Esophagus (tissue), 2 donors: ENCODE measurements at regions not wholly inside any gene's neighbourhood (a gene's known extent, or its start where the extent isn't known, plus 50 kb on each side); places are given as distances from the start of the nearest gene placed in this dataset.

ENCODE experiments used
- H3K27ac ChIP-seq, 2 donors: one replicate each; pipeline ENCODE4 v1.5.1; 2013; ENCODE audit warnings: low read depth in 2 of 2, mild to moderate bottlenecking in 2 of 2, inconsistent platforms in 1 of 2, low read length in 1 of 2, moderate library complexity in 1 of 2
- H3K27me3 ChIP-seq, 2 donors: one replicate each; pipeline ENCODE4 v1.6.1; 2013; ENCODE audit warnings: low read length in 2 of 2, control low read depth in 1 of 2, mild to moderate bottlenecking in 1 of 2; ENCODE audit not compliant: insufficient read depth in 2 of 2, control insufficient read depth in 1 of 2
- H3K36me3 ChIP-seq, 2 donors: one replicate each; pipeline ENCODE4 v1.6.1; 2013; ENCODE audit warnings: low read length in 1 of 2; ENCODE audit not compliant: control insufficient read depth in 2 of 2, insufficient read depth in 2 of 2
- H3K4me1 ChIP-seq, 2 donors: one replicate each; pipeline ENCODE4 v1.6.1; 2013; ENCODE audit warnings: low read length in 1 of 2; ENCODE audit not compliant: control insufficient read depth in 2 of 2, insufficient read depth in 2 of 2
- H3K4me3 ChIP-seq, 2 donors: one replicate each; pipeline ENCODE4 v1.5.1; 2013; ENCODE audit warnings: low read length in 2 of 2, mild to moderate bottlenecking in 2 of 2, low read depth in 1 of 2, moderate library complexity in 1 of 2
- H3K9me3 ChIP-seq, 2 donors: one replicate each; pipeline ENCODE4 v1.6.1; 2013; ENCODE audit warnings: mild to moderate bottlenecking in 2 of 2, low read depth in 1 of 2, low read length in 1 of 2, moderate library complexity in 1 of 2; ENCODE audit not compliant: control insufficient read depth in 2 of 2, insufficient read depth in 1 of 2
- WGBS, 2 donors: extraction: QIAGEN DNeasy Blood & Tissue Kit; methylation state at CpG; one replicate each; pipeline ENCODE4 v1.1.7; 2013; 5-methylcytosine and 5-hydroxymethylcytosine counted together
- donor health status: healthy with polysubstance abuse.
- donor health status: Bipolar disorder and iron deficiency.

- 52 to 61% methylated on average over 4 of the region's 4 CpGs for WGBS, 2 donors
- Histone ChIP-seq H3K4me3 (no peak overlapping the region), H3K9me3 (no peaks in the 10 kb centered on the region), H3K4me1 (no peaks in the 10 kb centered on the region), H3K27me3 (no peaks in the 10 kb centered on the region), H3K36me3 (no peaks in the 10 kb centered on the region), H3K27ac (no peak overlapping the region)
These were observed 1024.1 kb upstream of the KLHL29 start for GRCh38 chr2:22360735-22361374.

GRCh38 chr2:22361571-22361970 lies 1023.4 kb upstream of the KLHL29 start:
- WGBS, 2 donors: 78 to 85% methylated on average over 2 of the region's 2 CpGs
- H3K27me3 ChIP-seq: no peaks in the 10 kb centered on the region
- no peaks in the 10 kb centered on the region for H3K4me1 ChIP-seq
- H3K4me3 ChIP-seq: no peak overlapping the region
- no peak overlapping the region for H3K27ac ChIP-seq
- no peaks in the 10 kb centered on the region for H3K9me3 ChIP-seq
- no peaks in the 10 kb centered on the region for H3K36me3 ChIP-seq

- 10 to 18% methylated on average over 1 of the region's 1 CpG for WGBS, 2 donors
- H3K4me1 ChIP-seq: no peaks in the 10 kb centered on the region
- H3K9me3 ChIP-seq: no peaks in the 10 kb centered on the region
- H3K36me3 ChIP-seq: no peaks in the 10 kb centered on the region
- H3K4me3 ChIP-seq: no peak overlapping the region
- no peaks in the 10 kb centered on the region for H3K27me3 ChIP-seq
- H3K27ac ChIP-seq: no peak overlapping the region
These were observed 1009.9 kb upstream of the KLHL29 start for GRCh38 chr2:22375096-22375495.

GRCh38 chr2:22377268-22377667 lies 1007.7 kb upstream of the KLHL29 start:
- Histone ChIP-seq H3K4me1 (no peaks in the 10 kb centered on the region), H3K4me3 (no peak overlapping the region), H3K27ac (no peak overlapping the region), H3K36me3 (no peaks in the 10 kb centered on the region), H3K9me3 (no peaks in the 10 kb centered on the region), H3K27me3 (no peaks in the 10 kb centered on the region)
- 45 to 50% methylated on average over 6 of the region's 6 CpGs for whole genome bisulfite sequencing, 2 donors

- Histone ChIP-seq H3K36me3 (no peaks in the 10 kb centered on the region), H3K4me3 (no peak overlapping the region)
- 63 to 66% methylated on average over 11 of the region's 11 CpGs for WGBS, 2 donors
These were observed 1002.4 kb upstream of the KLHL29 start for GRCh38 chr2:22382479-22383169.

GRCh38 chr2:22397847-22398246 lies 987.1 kb upstream of the KLHL29 start:
- Histone ChIP-seq H3K4me3 (no peak overlapping the region), H3K27ac (no peak overlapping the region), H3K4me1 (no peaks in the 10 kb centered on the region), H3K27me3 (no peaks in the 10 kb centered on the region), H3K9me3 (peaks cover 0 to 3% of the 10 kb centered on the region in 2 donors), H3K36me3 (no peaks in the 10 kb centered on the region)
- WGBS, 2 donors: 61 to 63% methylated on average over 2 of the region's 2 CpGs

More at GRCh38 chr2:22382479-22383169, 1002.4 kb upstream of the KLHL29 start:
- Histone ChIP-seq H3K9me3 (peaks cover 0 to 2% of the 10 kb centered on the region in 2 donors), H3K4me1 (no peaks in the 10 kb centered on the region), H3K27me3 (no peaks in the 10 kb centered on the region), H3K27ac (no peak overlapping the region)

- Histone ChIP-seq H3K4me1 (no peaks in the 10 kb centered on the region), H3K9me3 (peaks cover 0 to 3% of the 10 kb centered on the region in 2 donors), H3K27me3 (no peaks in the 10 kb centered on the region), H3K4me3 (no peak overlapping the region), H3K36me3 (no peaks in the 10 kb centered on the region), H3K27ac (no peak overlapping the region)
- 74 to 78% methylated on average over 1 of the region's 1 CpG for WGBS, 2 donors
These were observed 981.2 kb upstream of the KLHL29 start for GRCh38 chr2:22403748-22404147.

- Histone ChIP-seq H3K9me3 (peaks cover 0 to 3% of the 10 kb centered on the region in 2 donors), H3K4me1 (no peaks in the 10 kb centered on the region), H3K36me3 (no peaks in the 10 kb centered on the region), H3K4me3 (no peak overlapping the region), H3K27ac (no peak overlapping the region), H3K27me3 (no peaks in the 10 kb centered on the region)
- WGBS, 2 donors: 85 to 86% methylated on average over 2 of the region's 2 CpGs
These were observed 978.4 kb upstream of the KLHL29 start for GRCh38 chr2:22406625-22407024.

GRCh38 chr2:22420076-22420475 lies 964.9 kb upstream of the KLHL29 start:
- Histone ChIP-seq H3K4me1 (no peaks in the 10 kb centered on the region), H3K36me3 (no peaks in the 10 kb centered on the region), H3K27me3 (no peaks in the 10 kb centered on the region), H3K27ac (no peak overlapping the region), H3K9me3 (peaks cover 0 to 1% of the 10 kb centered on the region in 2 donors), H3K4me3 (no peak overlapping the region)

GRCh38 chr2:22442051-22442450 lies 942.9 kb upstream of the KLHL29 start:
- Histone ChIP-seq H3K9me3 (no peaks in the 10 kb centered on the region), H3K36me3 (no peaks in the 10 kb centered on the region), H3K4me3 (no peak overlapping the region), H3K27ac (no peak overlapping the region), H3K27me3 (no peaks in the 10 kb centered on the region), H3K4me1 (no peaks in the 10 kb centered on the region)
- 36 to 50% methylated on average over 1 of the region's 1 CpG for WGBS, 2 donors
